GM19372 (cell line): ENCODE measurements at regions not wholly inside any gene's neighbourhood (a gene's known extent, or its start where the extent isn't known, plus 50 kb on each side); places are given as distances from the start of the nearest gene placed in this dataset.

Experiments
- ATAC-seq: cut with Tn5 transposase; IDR thresholded peaks from one replicate; pipeline ENCODE4 v1.9.1; 2021; ENCODE audit warnings: mild to moderate bottlenecking, low read depth, moderate library complexity; ENCODE audit not compliant: unreplicated experiment

DNA sequence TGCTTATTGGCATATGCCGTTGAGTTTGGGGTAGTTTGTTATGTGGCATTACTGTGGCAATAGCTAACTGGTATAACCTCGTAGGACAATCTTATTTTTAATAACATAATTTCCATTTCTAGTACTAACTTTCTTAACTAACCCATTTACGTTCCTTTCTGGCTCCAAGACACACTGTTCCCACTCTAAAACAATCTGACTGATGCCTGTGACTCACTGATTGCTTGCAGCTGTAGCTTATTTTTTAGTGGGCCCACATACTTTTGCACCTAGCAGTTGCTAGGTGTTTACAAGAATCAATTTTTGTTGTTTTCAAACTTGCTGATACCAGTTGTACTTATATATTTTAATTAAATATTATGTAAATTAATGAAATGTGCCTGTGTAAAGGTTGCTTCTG is 52.2 kb downstream of the FAT3 start:
- no peak for ATAC-seq

DNA sequence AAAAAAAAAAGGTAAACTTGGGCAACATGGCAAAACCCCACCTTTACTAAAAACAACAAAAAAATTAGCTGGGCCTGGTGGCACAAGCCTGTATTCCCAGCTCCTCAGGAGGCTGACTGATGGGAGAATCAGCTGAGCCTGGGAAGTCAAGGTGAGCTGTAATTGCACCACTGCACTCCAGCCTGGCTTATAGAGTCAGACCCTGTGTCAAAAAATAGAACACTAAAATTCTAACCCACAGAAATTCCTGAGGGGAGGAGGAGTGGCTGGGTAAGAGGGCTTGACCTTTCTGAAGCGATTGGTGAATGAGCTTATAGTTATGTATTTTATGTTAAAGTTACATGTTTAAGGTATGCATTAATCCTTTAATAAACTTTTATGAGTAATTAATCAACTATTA is 53.3 kb downstream of the FAT3 start:
- no peak for ATAC-seq

DNA sequence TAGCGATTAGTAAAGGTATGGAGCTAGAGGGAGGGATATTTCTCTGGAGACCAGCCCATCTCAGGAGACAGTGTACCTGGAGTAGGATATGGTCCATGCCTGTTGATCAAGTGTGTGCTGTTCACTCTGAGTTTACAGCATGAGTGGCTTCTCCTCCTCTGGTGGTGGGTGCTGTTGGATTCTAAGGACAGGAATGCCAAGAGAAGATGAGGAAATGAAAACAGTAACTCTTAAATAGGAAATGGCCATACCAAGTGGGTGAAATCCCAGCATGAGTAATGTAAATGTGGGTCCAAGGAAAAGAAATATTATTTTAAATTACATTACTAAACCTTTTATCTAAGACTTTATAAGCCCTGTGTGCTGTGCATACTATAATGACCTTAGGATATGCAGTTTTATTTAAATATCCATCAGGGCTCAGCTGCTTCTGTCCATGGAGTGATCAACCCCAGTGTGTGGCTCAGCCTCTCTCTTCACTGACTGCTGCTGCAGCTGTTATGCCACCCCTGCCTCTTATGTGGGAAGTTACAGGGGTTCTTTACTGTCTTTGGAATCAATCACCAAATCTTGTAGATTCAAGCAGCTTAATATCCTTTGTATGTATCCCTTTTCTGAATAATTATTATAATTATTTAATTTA is 54.3 kb downstream of the FAT3 start:
- ATAC-seq: no peak

DNA sequence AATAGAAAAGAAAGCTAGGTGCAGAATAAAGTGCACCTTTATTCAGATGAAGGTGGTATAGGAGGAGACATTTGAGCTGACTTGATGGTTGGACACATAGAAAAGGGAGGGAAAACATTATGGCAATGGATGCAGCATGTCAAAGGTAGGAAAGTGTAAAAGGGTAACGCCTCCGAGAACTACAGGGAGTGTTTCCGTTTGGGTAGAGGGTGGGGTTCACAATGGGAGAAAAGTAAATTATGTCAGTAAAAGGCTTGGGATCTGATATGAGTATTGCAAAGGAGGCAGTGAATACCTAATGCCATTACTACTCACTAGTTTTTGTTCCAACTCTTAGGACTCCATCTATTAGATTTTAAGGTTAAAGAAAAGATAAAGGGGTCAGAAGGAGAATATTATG is 59.5 kb downstream of the FAT3 start:
- ATAC-seq: no peak

DNA sequence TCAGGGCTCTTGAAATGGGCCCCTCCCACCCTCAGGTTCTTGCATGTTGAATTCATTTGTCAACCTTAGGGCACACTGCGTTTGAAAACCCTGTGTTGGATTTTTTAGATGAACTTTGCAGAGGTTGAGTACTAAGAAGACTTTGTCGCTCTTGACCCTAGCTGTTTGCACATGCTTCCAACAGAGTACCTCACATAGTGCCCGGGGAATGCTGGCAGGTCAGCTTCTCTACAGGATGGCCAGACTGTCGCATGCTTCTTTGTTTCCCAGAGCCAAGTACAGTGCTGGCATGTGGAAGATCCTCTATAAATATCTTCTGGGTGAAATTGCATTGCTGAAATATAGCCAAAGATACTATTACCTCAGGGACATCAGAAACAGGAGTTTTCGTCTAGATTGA is 59.9 kb downstream of the FAT3 start:
- no peak for ATAC-seq

DNA sequence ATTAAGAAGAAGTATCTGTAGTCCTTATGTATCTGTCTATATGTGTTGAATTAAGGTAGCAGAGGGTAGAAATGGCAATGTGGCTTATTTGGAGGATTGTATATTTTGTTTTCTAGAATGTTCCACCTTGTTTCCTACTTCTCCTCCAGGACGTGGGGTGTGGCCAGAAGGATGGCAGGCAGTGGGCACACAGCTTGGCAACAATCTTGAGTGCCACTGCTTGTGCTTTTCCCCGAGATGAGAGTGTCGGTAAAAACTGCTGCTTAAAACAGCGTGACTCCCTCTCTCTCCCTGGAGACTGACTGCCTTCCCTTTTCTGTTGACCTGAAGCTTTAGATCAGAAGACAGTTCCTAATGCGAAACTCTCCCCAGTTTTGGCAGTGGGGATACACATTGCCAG is 61.2 kb downstream of the FAT3 start:
- no peak for ATAC-seq

DNA sequence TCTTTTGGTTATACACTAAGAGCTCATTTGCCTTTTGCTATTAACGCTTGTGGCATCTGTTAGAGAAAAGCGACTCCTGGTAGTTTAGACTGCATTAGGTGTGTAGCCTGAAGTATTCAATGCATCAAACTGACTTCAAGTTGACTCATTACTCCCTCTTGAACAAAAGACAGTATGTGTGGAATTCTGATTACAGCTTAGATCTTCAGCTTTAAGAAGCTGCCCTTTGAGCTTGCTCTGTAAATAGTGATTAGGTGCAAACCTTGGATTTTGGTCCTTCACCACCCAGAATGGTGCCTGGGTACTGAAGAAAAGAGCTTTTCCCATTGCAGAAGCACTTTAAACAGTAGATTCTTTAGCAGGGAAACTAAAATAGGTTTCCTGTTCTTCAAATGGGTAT is 62.1 kb downstream of the FAT3 start:
- no peak for ATAC-seq

DNA sequence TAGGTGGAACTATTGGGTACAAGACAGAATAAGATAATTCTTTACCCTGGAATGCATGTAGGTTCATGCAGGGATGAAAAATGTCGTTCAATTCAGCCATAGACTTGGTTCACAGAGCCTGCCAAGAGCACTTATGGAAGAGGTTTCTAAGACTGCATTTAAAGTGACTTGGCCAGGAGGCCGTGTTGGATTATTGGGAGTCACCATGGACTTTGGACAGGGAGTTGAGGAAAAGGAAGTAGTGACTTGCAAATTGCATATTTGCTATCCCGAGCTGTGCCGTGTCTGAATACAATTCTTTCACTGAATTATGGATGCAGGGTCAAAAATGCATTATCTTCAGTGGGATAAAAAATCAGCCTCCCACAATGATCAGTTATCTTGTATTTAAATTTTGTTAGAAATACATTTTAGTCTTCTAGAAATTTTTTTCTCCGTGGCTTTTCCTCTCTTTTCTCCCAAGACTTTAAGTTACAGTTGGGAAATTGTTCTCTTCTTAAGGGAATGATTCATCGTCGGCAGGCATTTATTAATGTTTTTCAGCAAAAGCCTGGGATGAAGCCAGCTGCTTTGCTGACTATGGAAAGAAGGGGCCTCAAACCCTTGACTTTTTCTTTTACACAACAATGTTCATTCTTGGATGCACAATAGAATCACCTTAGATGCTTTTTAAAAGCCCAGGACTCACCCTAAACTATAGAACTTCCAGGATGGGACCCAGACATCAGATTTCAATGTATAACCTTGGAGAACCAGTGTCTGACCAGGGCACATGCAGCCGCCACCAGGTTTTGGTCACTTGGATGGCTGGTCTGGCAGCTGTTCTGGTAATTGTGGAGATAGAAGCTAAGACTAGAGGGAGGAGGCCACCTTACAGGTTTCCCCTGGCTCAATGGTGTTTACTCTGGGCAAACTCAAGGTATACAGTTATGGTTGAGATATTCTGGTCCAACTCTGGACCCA is 70.8 kb downstream of the FAT3 start:
- ATAC-seq: no peak

DNA sequence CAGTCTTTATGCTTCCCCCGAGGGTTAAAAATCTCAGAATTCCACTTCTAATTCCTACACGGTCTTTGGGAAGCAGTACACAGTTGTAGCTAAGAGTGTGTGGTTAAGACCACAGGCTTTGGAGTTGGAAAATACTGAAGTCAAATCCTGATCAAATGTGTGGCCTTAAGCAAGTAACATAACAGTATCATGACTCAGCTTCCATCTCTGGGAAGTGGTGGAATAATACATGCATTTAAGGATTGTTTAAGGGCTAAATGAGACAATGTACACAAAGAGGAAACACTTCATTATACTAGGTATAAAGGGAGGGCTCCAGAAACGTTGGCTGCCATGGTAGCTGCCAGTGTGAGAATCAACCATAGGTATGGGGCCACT is 71.5 kb downstream of the FAT3 start:
- no peak for ATAC-seq

DNA sequence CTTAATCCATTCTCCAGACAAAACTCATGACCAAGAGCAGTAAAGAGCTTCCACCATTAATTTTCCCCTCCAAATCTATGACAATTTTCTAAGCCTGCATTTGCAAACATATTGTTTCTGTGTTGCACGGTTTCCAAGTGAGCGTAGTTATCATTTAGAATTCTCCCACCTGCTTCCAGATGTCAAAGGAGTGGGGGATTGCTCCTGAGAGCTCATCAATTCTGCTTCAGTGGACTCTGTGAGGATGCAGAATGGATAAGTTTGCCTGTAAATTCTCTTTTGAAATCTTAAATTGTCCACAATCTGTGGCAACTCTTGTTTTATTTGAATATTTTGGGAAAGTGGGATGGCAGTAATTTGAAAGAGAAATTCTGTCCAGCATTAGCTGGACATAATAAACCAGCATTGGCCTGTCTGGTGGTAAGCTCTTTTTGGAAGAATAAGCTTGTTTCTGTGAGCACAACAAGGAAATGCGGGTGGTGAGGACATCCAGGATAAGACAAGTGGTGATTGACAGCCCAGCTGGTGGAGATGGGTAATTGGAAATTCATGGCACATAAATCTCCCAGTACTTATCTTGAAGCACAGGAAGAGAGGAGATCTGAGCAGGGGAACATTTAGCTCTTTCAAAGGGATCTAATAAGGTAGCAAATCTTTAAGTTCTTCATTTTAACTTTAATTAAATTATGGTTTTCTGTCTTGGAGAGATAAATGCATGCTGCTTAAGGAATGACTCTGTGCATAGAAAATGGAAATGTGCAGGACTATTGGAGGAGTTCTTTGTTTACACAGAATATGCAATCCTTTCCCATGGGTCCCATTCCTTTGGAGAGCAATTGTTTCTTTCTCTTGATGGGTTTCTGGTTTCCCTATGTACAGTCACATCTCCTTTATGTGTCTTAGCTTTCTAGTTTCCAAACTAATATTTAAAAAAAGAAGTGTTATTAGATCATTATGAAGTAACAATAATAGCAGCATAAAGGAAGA is 73.2 kb downstream of the FAT3 start:
- ATAC-seq: no peak

DNA sequence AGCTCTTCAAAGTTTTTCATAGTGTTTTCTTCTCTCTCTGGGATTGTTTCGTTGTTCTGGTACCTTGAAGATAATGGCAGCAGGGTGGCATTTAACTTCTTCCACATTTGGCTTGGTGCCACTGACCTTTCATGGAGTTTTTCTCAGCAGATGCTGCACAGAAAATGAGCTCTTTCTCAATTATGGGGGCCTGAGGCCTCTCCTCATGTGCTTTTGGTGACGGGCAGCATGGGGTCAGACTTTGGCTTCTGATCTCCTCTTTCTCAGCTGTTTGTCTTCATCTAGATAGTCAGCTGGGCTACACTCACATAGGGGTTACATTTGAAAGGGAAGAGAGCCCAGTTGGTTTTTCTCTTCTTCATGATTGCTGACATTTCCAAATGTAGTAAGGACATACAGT is 76.3 kb downstream of the FAT3 start:
- no peak for ATAC-seq

DNA sequence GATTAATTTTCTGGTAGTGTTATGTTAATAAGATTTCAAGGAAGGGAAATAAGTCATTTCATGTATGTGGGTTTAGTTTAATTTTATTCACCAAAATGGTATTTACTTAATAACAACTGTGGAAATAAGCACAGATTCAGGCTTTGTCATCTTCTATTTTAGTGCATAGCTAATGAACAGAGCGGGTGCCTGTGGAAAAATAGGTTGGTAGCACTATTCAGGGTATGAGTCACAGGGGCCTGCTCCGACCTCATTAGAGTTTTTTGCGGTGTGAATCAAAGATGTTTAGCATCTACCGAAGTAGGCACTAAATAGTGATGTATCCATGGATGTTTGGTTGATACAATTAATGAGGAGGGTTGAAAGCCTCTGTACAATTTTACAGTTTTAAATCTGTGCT is 78.2 kb downstream of the FAT3 start:
- no peak for ATAC-seq

DNA sequence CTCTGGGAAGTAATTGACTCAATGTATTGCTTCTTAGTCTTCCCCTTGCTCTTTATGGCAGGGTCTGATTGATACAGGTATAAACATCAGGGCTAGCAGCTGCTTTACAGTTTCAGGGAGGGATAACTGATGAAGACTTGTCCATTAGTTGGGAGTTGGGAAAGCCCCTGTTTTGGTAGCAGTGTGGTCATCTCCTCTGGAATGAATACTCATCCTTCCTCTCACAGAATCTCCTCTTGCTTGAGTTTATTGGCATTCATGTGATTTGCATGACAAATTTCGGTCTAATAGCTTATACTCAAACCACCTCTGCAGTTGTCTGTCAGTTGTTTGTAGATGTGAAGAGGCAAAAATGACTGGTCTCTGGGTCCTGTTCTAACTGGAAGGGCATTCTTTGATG is 79.7 kb downstream of the FAT3 start:
- ATAC-seq: no peak

DNA sequence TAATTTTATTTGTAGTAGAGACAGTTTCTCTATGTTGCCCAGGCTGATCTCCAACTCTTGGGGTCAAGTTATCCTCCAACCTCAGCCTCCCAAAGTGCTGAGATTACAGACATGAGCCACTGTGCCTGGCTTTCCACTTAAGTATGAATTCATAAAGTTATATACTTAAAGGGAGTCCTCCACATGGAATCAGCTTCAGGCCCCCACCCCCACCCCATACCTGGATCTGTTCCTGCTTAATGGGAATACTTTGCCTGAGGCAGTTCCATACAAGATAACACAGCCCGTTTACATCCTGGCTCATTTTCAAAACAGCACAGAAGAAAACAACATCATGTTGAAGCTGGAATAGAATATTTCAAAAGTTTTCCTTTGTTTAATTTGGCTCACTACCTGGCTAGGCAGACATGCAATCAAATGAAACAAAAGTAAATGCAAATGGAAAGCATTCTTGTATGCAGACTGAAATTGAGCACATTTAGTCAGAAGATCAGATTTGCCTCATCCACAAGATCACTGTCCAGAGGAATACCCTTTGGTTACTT is 82.4 kb downstream of the FAT3 start:
- no peak for ATAC-seq

DNA sequence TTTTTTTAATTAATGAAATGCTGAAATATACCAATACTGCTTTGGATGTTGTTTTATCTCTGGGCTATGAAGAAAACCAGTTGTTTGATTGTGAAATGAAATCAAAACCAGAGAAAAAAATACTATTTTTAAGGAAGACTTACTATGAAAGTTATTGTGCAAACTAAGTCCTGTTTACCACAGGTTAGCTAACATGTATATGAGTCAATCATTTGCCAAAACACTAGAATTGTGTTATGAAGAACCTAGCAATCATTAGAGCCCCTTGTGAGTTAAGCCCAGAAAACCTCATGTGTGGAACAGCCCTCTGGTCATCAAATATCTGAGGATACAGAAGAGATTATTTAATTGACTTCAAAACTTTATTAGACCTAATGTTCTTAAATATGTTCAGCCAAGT is 83.7 kb downstream of the FAT3 start:
- no peak for ATAC-seq

DNA sequence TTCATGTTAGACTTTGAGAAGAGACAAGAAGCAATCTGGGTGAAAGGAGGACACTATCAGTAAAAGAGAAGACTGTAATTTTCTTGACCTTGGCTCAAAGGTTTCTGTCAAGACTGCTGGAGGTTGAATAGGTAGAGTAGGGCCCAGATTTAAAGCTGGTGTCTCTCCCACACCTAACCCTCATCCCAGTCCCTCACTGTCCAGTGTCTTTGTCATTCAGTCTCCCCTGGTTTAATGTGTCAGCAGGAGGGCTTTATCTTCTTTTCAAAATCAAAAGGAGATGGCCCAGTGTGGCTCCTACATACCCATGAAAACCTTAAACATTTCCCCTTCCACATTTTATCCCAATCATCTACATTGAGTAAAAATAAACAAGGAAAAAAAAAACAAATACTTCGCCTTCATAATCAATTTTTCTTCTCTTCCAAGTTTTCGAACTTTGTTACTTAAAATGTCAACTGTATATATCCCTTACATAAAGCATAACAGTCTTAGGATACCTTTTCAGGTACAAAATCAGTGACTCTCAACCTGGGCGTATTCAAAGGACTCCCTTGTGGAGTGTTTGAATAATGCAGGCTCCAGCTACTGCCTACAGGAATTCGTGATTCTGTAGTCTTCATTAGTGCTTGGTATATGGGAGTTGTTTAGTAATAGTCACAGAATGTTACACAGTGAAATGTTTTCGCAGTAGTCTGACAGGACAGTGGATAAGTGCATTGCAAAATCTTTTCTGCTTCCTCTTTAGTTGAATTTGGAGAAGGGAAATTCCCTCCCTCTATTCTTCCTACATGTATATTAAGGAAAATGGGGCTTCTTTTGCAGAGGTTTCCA is 87.2 kb downstream of the FAT3 start:
- no peak for ATAC-seq

DNA sequence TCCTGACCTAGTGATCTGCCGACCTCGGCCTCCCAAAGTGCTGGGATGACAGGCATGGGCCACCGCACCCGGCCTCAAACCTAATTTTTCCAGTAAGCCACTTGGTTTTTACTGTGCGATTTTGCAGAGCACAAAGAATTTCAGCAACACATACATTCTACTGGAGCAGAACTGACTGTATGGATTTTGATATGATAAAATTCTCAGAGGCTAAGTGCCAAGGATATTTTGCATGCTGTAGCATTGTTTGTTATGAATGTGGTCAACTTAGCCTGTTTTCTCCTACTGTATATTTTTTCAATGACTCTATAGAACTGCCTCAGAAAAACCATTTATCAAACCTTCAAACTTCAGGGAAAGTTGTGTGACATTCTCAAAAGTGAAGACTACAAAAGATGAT is 89.2 kb downstream of the FAT3 start:
- no peak for ATAC-seq

DNA sequence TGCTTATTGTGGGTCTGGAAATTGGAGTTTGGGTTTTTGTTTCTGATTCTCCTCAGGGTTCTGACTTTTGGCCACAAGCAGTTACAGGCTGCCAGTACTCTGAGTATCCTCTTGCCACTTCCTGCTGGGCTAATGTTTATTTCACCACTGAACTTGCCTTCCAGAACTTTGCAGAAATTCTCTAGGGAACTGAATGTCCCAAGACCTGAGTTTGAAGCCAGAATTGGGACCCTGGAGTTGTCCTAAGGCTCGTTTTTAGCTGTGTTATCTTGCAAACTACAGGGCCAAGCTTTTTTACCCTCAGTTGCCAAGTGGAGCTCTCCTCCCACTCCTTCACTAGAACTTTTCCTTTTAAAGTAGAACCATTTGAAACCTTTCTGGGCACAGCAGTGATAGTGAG is 89.9 kb downstream of the FAT3 start:
- ATAC-seq: no peak

DNA sequence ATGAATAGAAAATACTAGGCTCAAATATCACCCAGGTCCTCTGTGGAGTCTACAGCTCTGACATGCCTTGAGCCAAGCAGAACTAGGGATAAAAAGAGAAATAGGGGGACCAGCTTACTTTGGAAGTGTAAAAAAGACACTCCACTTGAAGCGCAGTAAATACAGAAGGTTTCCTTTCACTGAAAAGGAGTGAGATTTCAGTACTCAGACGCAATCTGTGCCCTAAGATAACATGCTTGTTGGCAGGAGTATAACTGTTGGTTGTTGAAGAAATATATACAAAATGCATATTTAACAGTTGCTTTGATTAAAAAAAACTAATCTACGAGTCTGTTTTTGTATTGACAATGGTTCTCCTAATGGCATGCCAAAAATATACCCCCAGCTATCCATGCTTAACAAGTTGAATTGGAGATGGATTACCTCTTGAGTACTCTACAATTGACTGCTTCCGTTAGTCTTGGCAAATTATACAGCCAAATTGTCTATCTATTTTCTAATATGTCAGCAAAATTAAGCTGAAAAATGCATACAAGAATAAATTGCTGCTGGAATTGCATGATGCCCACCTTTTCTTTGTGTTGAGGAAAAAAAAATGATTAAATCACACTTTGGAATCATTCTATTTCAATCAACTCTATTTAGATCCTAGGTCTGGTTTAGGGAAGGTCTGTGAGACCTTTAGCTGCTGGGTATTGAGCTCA is 91.6 kb downstream of the FAT3 start:
- no peak for ATAC-seq
